ENCODE measurements at regions not wholly inside any gene's neighbourhood (a gene's known extent, or its start where the extent isn't known, plus 50 kb on each side); places are given as distances from the start of the nearest gene placed in this dataset.

DNA sequence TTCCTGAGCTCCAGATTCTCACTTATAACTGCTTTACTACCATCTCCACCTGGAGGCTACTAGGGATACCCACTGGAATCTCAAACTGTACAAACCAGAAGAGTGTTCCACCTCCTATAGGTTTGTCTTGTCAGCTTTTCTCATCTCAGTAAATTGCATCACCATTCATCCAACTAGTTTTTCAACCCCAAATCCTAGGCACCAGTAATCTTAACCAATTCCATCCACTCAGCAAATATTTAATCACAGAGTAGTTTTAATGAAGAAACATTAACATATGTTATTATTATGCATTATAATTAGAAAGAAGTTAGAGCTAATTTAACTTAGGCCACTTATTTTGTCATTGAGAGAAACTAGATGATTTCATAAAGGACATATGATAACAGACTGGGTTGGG lies 635.0 kb downstream of the DCDC2C start:
- TF ChIP-seq, protein P1, sequence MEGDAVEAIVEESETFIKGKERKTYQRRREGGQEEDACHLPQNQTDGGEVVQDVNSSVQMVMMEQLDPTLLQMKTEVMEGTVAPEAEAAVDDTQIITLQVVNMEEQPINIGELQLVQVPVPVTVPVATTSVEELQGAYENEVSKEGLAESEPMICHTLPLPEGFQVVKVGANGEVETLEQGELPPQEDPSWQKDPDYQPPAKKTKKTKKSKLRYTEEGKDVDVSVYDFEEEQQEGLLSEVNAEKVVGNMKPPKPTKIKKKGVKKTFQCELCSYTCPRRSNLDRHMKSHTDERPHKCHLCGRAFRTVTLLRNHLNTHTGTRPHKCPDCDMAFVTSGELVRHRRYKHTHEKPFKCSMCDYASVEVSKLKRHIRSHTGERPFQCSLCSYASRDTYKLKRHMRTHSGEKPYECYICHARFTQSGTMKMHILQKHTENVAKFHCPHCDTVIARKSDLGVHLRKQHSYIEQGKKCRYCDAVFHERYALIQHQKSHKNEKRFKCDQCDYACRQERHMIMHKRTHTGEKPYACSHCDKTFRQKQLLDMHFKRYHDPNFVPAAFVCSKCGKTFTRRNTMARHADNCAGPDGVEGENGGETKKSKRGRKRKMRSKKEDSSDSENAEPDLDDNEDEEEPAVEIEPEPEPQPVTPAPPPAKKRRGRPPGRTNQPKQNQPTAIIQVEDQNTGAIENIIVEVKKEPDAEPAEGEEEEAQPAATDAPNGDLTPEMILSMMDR (conservative IDR thresholded peaks at IDR 0.05): no peak
- TF ChIP-seq EZH2 (IDR thresholded peaks at IDR 0.05; ENCODE audit: low read depth): no peak
